Thymus (tissue), 11 donors: ENCODE measurements at regions not wholly inside any gene's neighbourhood (a gene's known extent, or its start where the extent isn't known, plus 50 kb on each side); places are given as distances from the start of the nearest gene placed in this dataset.
"Not testable (repeated sequence)": the region's sequence is repeated elsewhere in the genome, so short reads cannot be mapped to it uniquely, and the experiment has no call there.

ENCODE experiments used
- DNase-seq, 9 donors: peaks; one replicate each; pipeline ENCODE4 v3.0.0-alpha.2; 2013; ENCODE audit warnings: low spot score in 9 of 9, low read depth in 6 of 9, missing footprints in 1 of 9
- H3K27ac ChIP-seq, 2 donors: one replicate each; pipeline ENCODE4 v1.5.1; 2013; ENCODE audit warnings: control low read depth in 1 of 2, low read depth in 1 of 2, low read length in 1 of 2, mild to moderate bottlenecking in 1 of 2, moderate library complexity in 1 of 2
- H3K27me3 ChIP-seq, 2 donors: one replicate each; pipeline ENCODE4 v1.5.1; 2013; ENCODE audit warnings: low read length in 1 of 2; ENCODE audit not compliant: control insufficient read depth in 2 of 2, insufficient read depth in 1 of 2
- H3K36me3 ChIP-seq, 2 donors: one replicate each; pipeline ENCODE4 v1.5.1; 2013; ENCODE audit warnings: low read length in 1 of 2, mild to moderate bottlenecking in 1 of 2, moderate library complexity in 1 of 2; ENCODE audit not compliant: control insufficient read depth in 2 of 2, insufficient read depth in 2 of 2
- H3K4me1 ChIP-seq, 2 donors: one replicate each; pipeline ENCODE4 v1.5.1; 2013; ENCODE audit warnings: low read length in 2 of 2; ENCODE audit not compliant: control insufficient read depth in 2 of 2, insufficient read depth in 2 of 2
- H3K4me3 ChIP-seq, 2 donors: one replicate each; pipeline ENCODE4 v1.5.1; 2013; ENCODE audit warnings: low read length in 2 of 2, control low read depth in 1 of 2, mild to moderate bottlenecking in 1 of 2
- H3K9me3 ChIP-seq, 2 donors: one replicate each; pipeline ENCODE4 v1.5.1; 2013; ENCODE audit warnings: low read length in 1 of 2, mild to moderate bottlenecking in 1 of 2; ENCODE audit not compliant: control insufficient read depth in 2 of 2, insufficient read depth in 1 of 2
- WGBS: extraction: QIAGEN DNeasy Blood & Tissue Kit; methylation state at CpG from one replicate; pipeline ENCODE4 v1.1.7; 2013; 5-methylcytosine and 5-hydroxymethylcytosine counted together
- donor health status: healthy.

DNA sequence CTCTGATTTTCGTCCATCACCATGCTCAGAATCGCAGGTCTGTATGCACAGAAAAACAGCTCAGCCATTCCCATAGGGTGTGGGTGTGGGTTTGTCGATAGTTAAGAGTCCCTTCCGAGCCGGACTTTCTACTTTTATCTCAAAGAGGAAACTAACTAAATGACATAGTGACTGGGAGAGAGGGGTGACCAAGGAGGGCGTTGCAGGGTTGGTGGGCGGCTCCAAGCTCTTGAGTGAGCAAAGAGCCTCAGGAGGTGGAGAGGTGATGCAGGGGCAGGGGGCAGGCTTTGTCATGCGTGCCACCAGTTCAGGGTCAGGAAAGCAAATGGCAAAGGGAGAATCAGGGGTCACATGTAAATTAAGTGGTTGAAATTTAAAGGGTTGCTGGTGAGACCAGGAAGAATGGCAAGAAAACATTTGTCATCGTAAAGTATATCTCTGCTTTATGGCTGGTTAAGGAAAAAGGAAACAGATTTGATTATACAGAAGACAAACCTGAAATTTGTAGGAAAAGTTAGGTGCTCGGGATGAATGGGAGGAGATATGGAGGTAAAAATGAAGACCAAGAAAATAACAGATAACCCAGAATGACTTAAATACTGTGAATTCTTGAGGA, 249.0 kb downstream of the SETD4 start:
- no peak overlapping the region for H3K27ac ChIP-seq
- no peaks in the 10 kb centered on the region for H3K9me3 ChIP-seq
- H3K27me3 ChIP-seq = peaks cover 2% of the 10 kb centered on the region in 2 donors
- DNase-seq = no peak
- H3K4me3 ChIP-seq = no peak overlapping the region
- H3K36me3 ChIP-seq = no peaks in the 10 kb centered on the region
- no peaks in the 10 kb centered on the region for H3K4me1 ChIP-seq
- WGBS = 95% methylated on average over 10 of the region's 10 CpGs

DNA sequence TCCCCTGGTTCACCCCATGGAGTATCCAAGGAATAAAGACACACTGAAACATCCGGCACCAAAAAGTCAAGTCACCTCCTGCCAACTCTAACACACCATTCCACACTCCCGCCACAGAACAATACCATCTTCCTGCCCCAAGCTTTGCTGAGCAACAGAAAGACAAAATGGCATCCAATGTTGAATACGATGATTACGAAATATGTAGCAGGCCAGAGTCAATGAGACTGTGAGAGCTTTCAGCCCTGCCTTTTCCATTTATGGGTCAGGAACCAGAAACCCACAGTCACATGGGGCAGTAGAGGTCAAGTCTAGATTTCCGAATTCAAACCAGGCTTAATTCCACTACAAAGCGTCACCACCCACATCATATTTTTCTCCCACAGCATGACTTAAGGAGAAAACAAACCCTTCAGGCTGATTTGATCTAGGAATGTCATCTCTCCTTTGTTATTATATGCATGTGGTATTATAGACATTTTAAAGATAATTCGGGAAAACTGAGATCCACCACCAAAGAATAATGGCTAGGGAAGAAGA, 249.8 kb downstream of the SETD4 start:
- Histone ChIP-seq H3K27me3 (peaks cover 2% of the 10 kb centered on the region in 2 donors), H3K27ac (no peak overlapping the region), H3K9me3 (no peaks in the 10 kb centered on the region), H3K4me1 (no peaks in the 10 kb centered on the region), H3K36me3 (no peaks in the 10 kb centered on the region), H3K4me3 (no peak overlapping the region)
- WGBS = 98% methylated on average over 7 of the region's 7 CpGs
- DNase-seq = no peak

DNA sequence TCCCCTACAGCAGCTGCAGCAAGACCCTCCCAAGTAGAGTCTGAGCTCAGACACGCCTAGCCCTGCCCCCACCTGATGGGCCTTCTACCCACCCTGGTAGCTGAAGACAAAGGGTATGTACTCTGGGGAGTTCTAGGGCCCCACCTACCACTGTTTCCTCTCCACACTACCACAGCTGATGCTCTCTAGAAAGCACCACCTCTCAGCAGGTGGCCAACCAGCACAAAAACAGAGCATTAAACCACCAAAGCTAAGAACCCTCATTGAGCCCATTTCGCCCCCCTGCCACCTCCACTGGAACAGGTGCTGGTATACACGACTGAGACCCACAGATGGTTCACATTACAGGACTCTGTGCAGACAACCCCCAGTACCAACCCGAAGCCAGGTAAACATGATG, 258.9 kb downstream of the SETD4 start:
- DNase-seq = peak; percentile 30 to 87 (median 61)
- Histone ChIP-seq H3K9me3 (peaks cover 0 to 12% of the 10 kb centered on the region in 2 donors), H3K4me1 (peaks cover 3 to 14% of the 10 kb centered on the region in 2 donors), H3K27me3 (no peaks in the 10 kb centered on the region), H3K36me3 (no peaks in the 10 kb centered on the region), H3K27ac (peak overlapping the region in 1 of 2 donors; percentile 68), H3K4me3 (no peak overlapping the region)
- 12% methylated on average over 4 of the region's 4 CpGs for WGBS

DNA sequence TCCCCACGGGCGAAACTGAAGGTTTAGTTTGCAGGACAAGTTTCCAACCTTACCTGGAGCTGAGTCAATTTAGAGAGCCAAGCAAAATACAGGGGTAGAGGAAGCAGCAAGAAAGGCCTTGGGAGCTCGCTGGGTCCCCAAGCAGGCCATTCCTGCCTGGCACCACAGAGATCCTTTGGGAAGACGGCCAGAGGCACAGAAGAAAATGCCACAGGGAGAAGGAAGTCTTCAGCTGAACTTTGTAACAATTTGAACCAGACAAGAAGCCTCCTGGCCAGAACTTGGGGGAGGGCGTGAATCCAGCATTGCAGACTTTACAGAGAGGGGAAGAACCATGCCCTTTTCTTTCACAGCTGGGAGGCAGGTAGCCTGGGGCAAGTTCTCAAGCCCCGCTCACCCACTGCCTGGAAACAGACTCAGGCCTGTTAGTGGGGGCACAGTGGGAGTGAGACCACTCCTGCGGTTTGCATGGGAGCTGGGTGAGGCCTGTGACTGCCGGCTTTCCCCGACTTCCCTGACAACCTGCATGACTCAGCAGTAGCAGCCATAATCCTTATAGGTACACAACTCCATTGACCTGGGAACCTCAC, 259.4 kb downstream of the SETD4 start:
- DNase-seq = peak in 3 of 9 donors; percentile 0 to 20 (median 11)
- H3K27ac ChIP-seq = peak overlapping the region in 1 of 2 donors; percentile 47
- WGBS = 93% methylated on average over 9 of the region's 9 CpGs
- H3K36me3 ChIP-seq, H3K27me3 ChIP-seq, H3K4me3 ChIP-seq: not testable (repeated sequence)
- peaks cover 3 to 14% of the 10 kb centered on the region in 2 donors for H3K4me1 ChIP-seq
- peaks cover 0 to 12% of the 10 kb centered on the region in 2 donors for H3K9me3 ChIP-seq

DNA sequence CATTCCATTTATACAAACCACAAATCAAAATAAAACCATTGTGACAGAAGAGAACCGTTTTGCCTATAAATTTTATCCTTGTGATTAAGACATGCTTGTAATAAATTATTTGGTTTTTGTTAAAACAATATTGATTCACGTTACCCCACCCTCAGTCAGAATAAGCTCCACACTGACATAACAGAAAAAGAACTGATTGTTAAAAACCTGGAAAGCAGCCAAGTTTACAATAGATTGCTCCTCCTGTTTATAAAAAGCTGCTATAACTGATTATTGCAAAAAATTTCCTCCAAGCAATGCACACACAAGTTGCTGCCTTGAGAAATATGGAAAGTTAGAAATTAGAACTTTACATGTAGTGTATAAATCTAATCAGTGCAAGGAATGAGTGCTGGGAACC, 263.5 kb downstream of the SETD4 start:
- WGBS = 53% methylated on average over 2 of the region's 2 CpGs

DNA sequence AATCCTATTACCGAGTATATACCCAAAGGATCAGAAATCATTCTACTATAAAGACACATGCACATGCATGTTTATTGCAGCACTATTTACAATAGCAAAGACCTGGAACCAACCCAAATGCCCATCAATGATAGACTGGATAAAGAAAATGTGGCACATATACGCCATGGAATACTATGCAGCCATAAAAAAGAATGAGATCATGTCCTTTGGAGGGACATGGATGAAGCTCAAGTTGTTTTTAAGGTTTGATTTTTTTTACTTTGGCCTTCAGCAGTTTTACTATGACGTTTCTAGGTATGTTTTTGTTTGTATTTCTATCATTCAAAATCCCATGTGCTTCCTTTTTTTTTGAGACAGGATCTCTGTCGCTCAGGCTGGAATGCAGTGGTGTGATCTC, 265.8 kb downstream of the SETD4 start:
- H3K27me3 ChIP-seq = not testable (repeated sequence)
- WGBS = 94% methylated on average over 4 of the region's 4 CpGs

More for the DNA sequence above, 263.5 kb downstream of the SETD4 start:
- Histone ChIP-seq H3K9me3 (peaks cover 0 to 12% of the 10 kb centered on the region in 2 donors), H3K4me3 (no peak overlapping the region), H3K36me3 (no peaks in the 10 kb centered on the region), H3K27me3 (no peaks in the 10 kb centered on the region), H3K4me1 (peaks cover 3 to 14% of the 10 kb centered on the region in 2 donors), H3K27ac (no peak overlapping the region)
- no peak for DNase-seq

GRCh38 chr21:35792569-35793305, 267.6 kb downstream of the SETD4 start:
- no peaks in the 10 kb centered on the region for H3K36me3 ChIP-seq
- H3K27me3 ChIP-seq = no peaks in the 10 kb centered on the region
- no peaks in the 10 kb centered on the region for H3K9me3 ChIP-seq
- 98% methylated on average over 5 of the region's 5 CpGs for WGBS
- no peak overlapping the region for H3K4me3 ChIP-seq
- no peak for DNase-seq
- H3K4me1 ChIP-seq = no peaks in the 10 kb centered on the region
- H3K27ac ChIP-seq = no peak overlapping the region

More for the DNA sequence above, 265.8 kb downstream of the SETD4 start:
- not testable (repeated sequence) for H3K9me3 ChIP-seq, H3K27ac ChIP-seq, DNase-seq, H3K4me1 ChIP-seq, H3K36me3 ChIP-seq, H3K4me3 ChIP-seq

GRCh38 chr21:35791541-35792325, 268.6 kb downstream of the SETD4 start:
- H3K36me3 ChIP-seq = no peaks in the 10 kb centered on the region
- no peak overlapping the region for H3K27ac ChIP-seq
- H3K4me1 ChIP-seq = no peaks in the 10 kb centered on the region
- H3K9me3 ChIP-seq = no peaks in the 10 kb centered on the region
- no peak overlapping the region for H3K4me3 ChIP-seq
- no peaks in the 10 kb centered on the region for H3K27me3 ChIP-seq
- 93% methylated on average over 10 of the region's 10 CpGs for WGBS
- no peak for DNase-seq
